DOHH2 (cell line): ENCODE measurements at regions not wholly inside any gene's neighbourhood (a gene's known extent, or its start where the extent isn't known, plus 50 kb on each side); places are given as distances from the start of the nearest gene placed in this dataset.

Source experiments
- H3F3A ChIP-seq: fragments of 200-600 bp; sonication (generic), shearing (Covaris generic); 2 replicates; pipeline ENCODE4 v1.6.0; 2016; ENCODE audit warnings: antibody characterized with exemption, mild to moderate bottlenecking; ENCODE audit not compliant: control insufficient read depth, insufficient read depth
- H3K27ac ChIP-seq: fragments of 200-600 bp; sonication (generic); 2 replicates; pipeline ENCODE4 v1.5.1; 2014; ENCODE audit warnings: low read depth, mild to moderate bottlenecking, low read length, moderate library complexity
- H3K27me3 ChIP-seq: fragments of 200-600 bp; sonication (generic); 2 replicates; pipeline ENCODE4 v1.6.1; 2014; ENCODE audit warnings: mild to moderate bottlenecking, low read length, mixed read lengths; ENCODE audit not compliant: control insufficient read depth
- H3K36me3 ChIP-seq: fragments of 200-600 bp; sonication (generic); 2 replicates; pipeline ENCODE4 v1.6.1; 2014; ENCODE audit warnings: mild to moderate bottlenecking, low read length, moderate library complexity, mixed read lengths; ENCODE audit not compliant: control insufficient read depth
- H3K4me1 ChIP-seq: fragments of 200-600 bp; sonication (generic); 2 replicates; pipeline ENCODE4 v1.6.1; 2014; ENCODE audit warnings: mild to moderate bottlenecking, low read length, mixed read lengths; ENCODE audit not compliant: control insufficient read depth
- H3K4me2 ChIP-seq: fragments of 200-600 bp; sonication (generic); 2 replicates; pipeline ENCODE4 v1.6.0; 2014; ENCODE audit warnings: mild to moderate bottlenecking, low read length, moderate library complexity
- H3K4me3 ChIP-seq: fragments of 200-600 bp; sonication (generic); 2 replicates; pipeline ENCODE4 v1.5.1; 2014; ENCODE audit warnings: mild to moderate bottlenecking, low read length, mixed read lengths
- H3K79me2 ChIP-seq: fragments of 200-600 bp; sonication (generic); 2 replicates; pipeline ENCODE4 v1.6.1; 2014; ENCODE audit warnings: mild to moderate bottlenecking, low read length, mixed read lengths; ENCODE audit not compliant: control insufficient read depth
- H3K9me2 ChIP-seq: fragments of 200-600 bp; sonication (generic); replicated peaks from 2 replicates; pipeline ENCODE4 v1.6.1; 2014; ENCODE audit warnings: mild to moderate bottlenecking, low read length, mixed read lengths; ENCODE audit not compliant: control insufficient read depth
- H3K9me3 ChIP-seq: fragments of 200-600 bp; sonication (generic); 2 replicates; pipeline ENCODE4 v1.6.1; 2014; ENCODE audit warnings: antibody characterized with exemption, low read length, mixed read lengths; ENCODE audit not compliant: control insufficient read depth, insufficient read depth
- H4K20me1 ChIP-seq: fragments of 200-600 bp; sonication (generic); 2 replicates; pipeline ENCODE4 v1.6.0; 2014; ENCODE audit warnings: low read depth, mild to moderate bottlenecking, antibody characterized with exemption, low read length, moderate library complexity; ENCODE audit not compliant: control insufficient read depth, insufficient read depth
- EZH2phosphoT487 ChIP-seq: fragments of 200-600 bp; sonication (generic); IDR thresholded peaks from 2 replicates; pipeline ENCODE4 v1.6.1; 2017; ENCODE audit warnings: borderline replicate concordance, mild to moderate bottlenecking, antibody characterized with exemption, low read length, moderate library complexity, mixed read lengths
- TF ChIP-seq, protein P1 (sequence below): fragments of 200-600 bp; sonication (generic); IDR thresholded peaks from one replicate; pipeline ENCODE4 v1.5.1; 2014; ENCODE audit warnings: antibody characterized with exemption, mild to moderate bottlenecking, low read depth, low read length; ENCODE audit not compliant: poor library complexity, severe bottlenecking

DNA sequence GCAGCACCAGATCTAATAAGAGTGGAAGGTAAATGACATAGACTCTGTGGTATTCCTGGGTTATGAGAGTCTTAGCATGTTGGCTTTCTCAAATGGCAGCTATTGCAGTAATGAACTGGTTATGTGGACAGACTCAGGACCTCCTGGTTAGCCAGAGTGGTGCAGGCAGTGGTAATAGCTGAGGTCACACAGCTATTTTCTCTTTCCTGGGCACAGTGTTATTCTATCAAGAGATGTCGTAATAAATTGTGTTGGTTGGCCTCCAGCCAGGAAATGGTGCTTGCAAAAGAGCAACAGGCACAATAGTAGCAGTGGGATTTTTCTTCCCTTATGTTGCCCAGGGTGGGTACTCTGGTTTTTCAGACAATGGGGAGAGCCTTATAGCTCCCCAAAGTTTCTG is 279.2 kb upstream of the FGF16 start:
- Histone ChIP-seq H3K9me2 (no peaks in the 10 kb centered on the region), H3K36me3 (no peaks in the 10 kb centered on the region), H3K9me3 (no peaks in the 10 kb centered on the region), H3K79me2 (no peaks in the 10 kb centered on the region), H3K4me2 (no peak overlapping the region), H3K27me3 (no peaks in the 10 kb centered on the region), H3K4me3 (no peak overlapping the region), H3K4me1 (no peaks in the 10 kb centered on the region), H3K27ac (no peak overlapping the region), H3F3A (no peaks in the 10 kb centered on the region), H4K20me1 (no peaks in the 10 kb centered on the region)
- TF ChIP-seq, protein P1, sequence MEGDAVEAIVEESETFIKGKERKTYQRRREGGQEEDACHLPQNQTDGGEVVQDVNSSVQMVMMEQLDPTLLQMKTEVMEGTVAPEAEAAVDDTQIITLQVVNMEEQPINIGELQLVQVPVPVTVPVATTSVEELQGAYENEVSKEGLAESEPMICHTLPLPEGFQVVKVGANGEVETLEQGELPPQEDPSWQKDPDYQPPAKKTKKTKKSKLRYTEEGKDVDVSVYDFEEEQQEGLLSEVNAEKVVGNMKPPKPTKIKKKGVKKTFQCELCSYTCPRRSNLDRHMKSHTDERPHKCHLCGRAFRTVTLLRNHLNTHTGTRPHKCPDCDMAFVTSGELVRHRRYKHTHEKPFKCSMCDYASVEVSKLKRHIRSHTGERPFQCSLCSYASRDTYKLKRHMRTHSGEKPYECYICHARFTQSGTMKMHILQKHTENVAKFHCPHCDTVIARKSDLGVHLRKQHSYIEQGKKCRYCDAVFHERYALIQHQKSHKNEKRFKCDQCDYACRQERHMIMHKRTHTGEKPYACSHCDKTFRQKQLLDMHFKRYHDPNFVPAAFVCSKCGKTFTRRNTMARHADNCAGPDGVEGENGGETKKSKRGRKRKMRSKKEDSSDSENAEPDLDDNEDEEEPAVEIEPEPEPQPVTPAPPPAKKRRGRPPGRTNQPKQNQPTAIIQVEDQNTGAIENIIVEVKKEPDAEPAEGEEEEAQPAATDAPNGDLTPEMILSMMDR: no peak
- TF ChIP-seq EZH2phosphoT487: no peak

DNA sequence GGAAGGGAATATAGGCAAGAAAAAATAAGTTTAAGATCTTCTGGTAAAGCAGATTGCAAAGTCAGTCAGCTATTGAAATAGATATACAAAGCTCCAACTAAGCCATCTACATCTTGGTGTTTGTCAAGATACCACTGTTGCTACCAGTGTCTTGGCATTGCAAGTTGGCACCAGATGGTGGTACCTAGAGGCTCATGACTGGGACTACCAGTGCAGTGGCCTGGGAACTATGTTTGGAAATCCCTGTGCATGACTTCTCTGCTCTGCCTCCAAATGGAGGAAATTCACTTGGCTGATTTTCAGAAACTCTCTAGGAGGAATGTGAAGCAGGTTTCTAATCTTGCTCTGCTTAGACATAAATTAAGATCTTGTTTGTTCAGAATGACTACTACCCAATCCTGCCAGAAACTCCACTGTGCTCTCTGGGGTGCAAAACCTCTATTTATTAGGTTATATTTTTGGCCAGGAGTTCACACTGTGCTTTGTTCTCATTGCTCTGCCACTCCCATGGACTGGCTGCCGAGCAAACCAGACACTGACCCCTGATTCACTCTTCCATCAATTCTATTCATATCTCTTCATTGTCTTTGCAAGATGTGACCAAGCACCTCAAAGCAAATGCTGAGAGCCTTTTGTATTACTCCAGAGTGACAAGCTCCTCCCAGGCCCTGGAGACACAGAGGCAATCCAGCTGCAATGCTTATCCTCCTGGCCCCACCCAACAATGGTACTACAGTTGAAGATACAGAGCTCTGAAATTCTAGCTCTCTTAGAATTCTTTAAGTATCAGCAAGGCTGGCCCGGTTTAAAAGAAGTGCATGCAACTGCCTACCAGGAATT is 272.3 kb upstream of the FGF16 start:
- Histone ChIP-seq H3K36me3 (no peaks in the 10 kb centered on the region), H3K27ac (no peak overlapping the region), H3K4me2 (no peak overlapping the region), H3K27me3 (no peaks in the 10 kb centered on the region), H3K4me1 (no peaks in the 10 kb centered on the region), H3F3A (no peaks in the 10 kb centered on the region), H3K9me3 (no peaks in the 10 kb centered on the region), H3K79me2 (no peaks in the 10 kb centered on the region), H4K20me1 (no peaks in the 10 kb centered on the region), H3K4me3 (no peak overlapping the region), H3K9me2 (no peaks in the 10 kb centered on the region)
- TF ChIP-seq EZH2phosphoT487: no peak
- TF ChIP-seq, protein P1: no peak

DNA sequence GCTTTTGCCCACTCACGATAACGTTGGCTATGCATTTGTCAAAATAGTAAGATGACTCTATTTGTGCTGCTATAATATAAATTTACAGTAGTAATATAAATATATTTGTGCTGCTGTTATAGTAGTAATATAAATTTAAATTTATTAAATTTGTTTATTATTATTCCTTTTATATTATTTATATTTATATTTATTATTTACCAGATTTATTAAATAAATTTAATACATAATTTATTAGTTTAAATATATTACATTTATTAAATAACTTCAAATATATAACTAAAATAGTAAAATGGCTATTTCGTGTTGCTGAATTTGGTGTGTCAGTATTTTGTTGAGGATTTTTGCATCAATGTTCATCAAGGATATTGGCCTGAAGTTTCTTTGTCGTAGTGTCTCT is 246.5 kb upstream of the FGF16 start:
- Histone ChIP-seq H4K20me1 (no peaks in the 10 kb centered on the region), H3K4me1 (no peaks in the 10 kb centered on the region), H3K4me2 (no peak overlapping the region), H3K4me3 (no peak overlapping the region), H3K36me3 (no peaks in the 10 kb centered on the region), H3K9me2 (no peaks in the 10 kb centered on the region), H3K27ac (no peak overlapping the region), H3K27me3 (no peaks in the 10 kb centered on the region), H3K79me2 (no peaks in the 10 kb centered on the region), H3K9me3 (no peaks in the 10 kb centered on the region), H3F3A (no peaks in the 10 kb centered on the region)
- TF ChIP-seq, protein P1: no peak
- TF ChIP-seq EZH2phosphoT487: no peak
